Stimulated activated memory B cell treated with anti-CD40 and anti-IgM and Interleukin-4, amounts not matched to agents 10 μg/mL and 1 μg/mL and 100 μg/mL, for 72 hours (primary cell): ENCODE measurements at regions not wholly inside any gene's neighbourhood (a gene's known extent, or its start where the extent isn't known, plus 50 kb on each side); places are given as distances from the start of the nearest gene placed in this dataset.

Source experiments
- ATAC-seq: fragments of 150-1000 bp; cut with Tn5 transposase; 2 replicates; pipeline ENCODE4 v1.10.0; 2021
- H3K27ac Mint-ChIP-seq: one replicate; pipeline ENCODE4 v1.8.0; 2022; ENCODE audit warnings: mild to moderate bottlenecking, mixed read lengths
- H3K27me3 Mint-ChIP-seq: one replicate; pipeline ENCODE4 v1.8.0; 2022; ENCODE audit warnings: mixed read lengths
- H3K36me3 Mint-ChIP-seq: one replicate; pipeline ENCODE4 v1.8.0; 2022; ENCODE audit warnings: mixed read lengths
- H3K4me1 Mint-ChIP-seq: one replicate; pipeline ENCODE4 v1.8.0; 2022; ENCODE audit warnings: mixed read lengths
- H3K4me3 Mint-ChIP-seq: one replicate; pipeline ENCODE4 v1.8.0; 2022; ENCODE audit warnings: mild to moderate bottlenecking, moderate library complexity, mixed read lengths
- H3K9me3 Mint-ChIP-seq: one replicate; pipeline ENCODE4 v1.8.0; 2022; ENCODE audit warnings: mixed read lengths

DNA sequence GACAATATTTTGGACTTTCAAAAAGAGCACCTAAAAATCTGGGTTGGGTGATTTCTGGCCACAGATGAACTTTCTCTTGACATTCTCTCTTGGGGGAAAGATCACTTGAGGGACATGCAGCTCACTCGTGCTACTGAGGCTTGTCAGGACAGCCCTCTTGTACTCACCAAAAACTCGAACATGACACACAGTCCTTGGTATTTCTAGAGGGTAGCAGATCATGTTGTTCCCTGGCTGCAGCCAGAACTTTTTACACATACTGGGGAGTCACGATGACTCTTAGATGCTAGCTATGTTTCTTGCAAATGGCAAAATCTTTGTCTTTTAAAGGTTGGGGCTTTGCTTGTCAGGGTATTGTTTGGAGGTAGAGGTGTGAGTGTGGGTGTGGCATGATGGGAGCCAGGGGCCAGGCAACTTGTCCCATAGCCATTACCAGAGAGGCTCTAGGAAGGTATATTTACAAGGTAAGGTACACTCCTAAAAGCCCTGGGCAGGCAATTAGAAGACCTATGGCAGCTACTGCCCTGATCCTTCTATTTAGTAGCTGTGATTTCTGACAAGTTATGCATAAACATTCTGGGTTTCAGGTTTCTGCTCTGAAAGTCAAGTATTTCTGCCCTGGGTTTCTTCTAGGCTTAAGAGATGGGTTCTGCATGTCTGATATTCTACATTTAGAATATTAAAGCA, 241.7 kb upstream of the TLL1 start:
- Mint-ChIP-seq H3K36me3 (no peaks in the 10 kb centered on the region), H3K27me3 (no peaks in the 10 kb centered on the region), H3K9me3 (peaks cover 2% of the 10 kb centered on the region), H3K4me3 (no peak overlapping the region), H3K27ac (no peak overlapping the region), H3K4me1 (no peaks in the 10 kb centered on the region)
- peak; percentile 31 for ATAC-seq

GRCh38 chr4:165631912-165632311, 241.1 kb upstream of the TLL1 start:
- no peaks in the 10 kb centered on the region for H3K36me3 Mint-ChIP-seq
- H3K9me3 Mint-ChIP-seq = no peaks in the 10 kb centered on the region
- H3K4me3 Mint-ChIP-seq = no peak overlapping the region
- no peak overlapping the region for H3K27ac Mint-ChIP-seq
- no peaks in the 10 kb centered on the region for H3K27me3 Mint-ChIP-seq
- H3K4me1 Mint-ChIP-seq = no peaks in the 10 kb centered on the region
- no peak for ATAC-seq

GRCh38 chr4:165634766-165635165, 238.3 kb upstream of the TLL1 start:
- H3K9me3 Mint-ChIP-seq = no peaks in the 10 kb centered on the region
- H3K27me3 Mint-ChIP-seq = no peaks in the 10 kb centered on the region
- no peaks in the 10 kb centered on the region for H3K4me1 Mint-ChIP-seq
- H3K27ac Mint-ChIP-seq = no peak overlapping the region
- H3K36me3 Mint-ChIP-seq = no peaks in the 10 kb centered on the region
- no peak for ATAC-seq
- no peak overlapping the region for H3K4me3 Mint-ChIP-seq

DNA sequence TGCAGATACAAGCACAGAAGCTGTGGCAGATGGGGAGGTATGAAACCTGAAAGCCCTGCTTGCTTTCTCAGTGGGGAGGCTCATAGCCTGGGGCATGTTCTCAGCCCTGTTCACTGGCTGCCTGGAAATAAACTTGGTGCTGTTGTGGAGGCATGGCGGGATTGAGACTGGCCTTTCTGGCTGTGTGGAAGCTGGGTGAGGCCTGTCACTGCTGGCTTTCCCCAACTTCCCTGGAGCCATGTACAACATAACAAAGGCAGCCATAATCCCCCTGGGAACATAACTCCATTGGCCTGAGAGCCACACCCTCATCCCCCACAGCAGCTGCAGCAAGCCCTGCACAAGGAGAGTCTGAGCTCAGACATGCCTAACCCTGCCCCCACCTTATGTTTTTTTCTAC, 237.7 kb upstream of the TLL1 start:
- H3K4me3 Mint-ChIP-seq = no peak overlapping the region
- no peak for ATAC-seq
- no peaks in the 10 kb centered on the region for H3K27me3 Mint-ChIP-seq
- no peaks in the 10 kb centered on the region for H3K4me1 Mint-ChIP-seq
- no peaks in the 10 kb centered on the region for H3K36me3 Mint-ChIP-seq
- no peaks in the 10 kb centered on the region for H3K9me3 Mint-ChIP-seq
- H3K27ac Mint-ChIP-seq = no peak overlapping the region

- Mint-ChIP-seq H3K27me3 (no peaks in the 10 kb centered on the region), H3K9me3 (no peaks in the 10 kb centered on the region), H3K36me3 (no peaks in the 10 kb centered on the region), H3K4me1 (no peaks in the 10 kb centered on the region), H3K4me3 (no peak overlapping the region), H3K27ac (no peak overlapping the region)
- peak; percentile 34 for ATAC-seq
These were observed 237.1 kb upstream of the TLL1 start for GRCh38 chr4:165635951-165636350.

DNA sequence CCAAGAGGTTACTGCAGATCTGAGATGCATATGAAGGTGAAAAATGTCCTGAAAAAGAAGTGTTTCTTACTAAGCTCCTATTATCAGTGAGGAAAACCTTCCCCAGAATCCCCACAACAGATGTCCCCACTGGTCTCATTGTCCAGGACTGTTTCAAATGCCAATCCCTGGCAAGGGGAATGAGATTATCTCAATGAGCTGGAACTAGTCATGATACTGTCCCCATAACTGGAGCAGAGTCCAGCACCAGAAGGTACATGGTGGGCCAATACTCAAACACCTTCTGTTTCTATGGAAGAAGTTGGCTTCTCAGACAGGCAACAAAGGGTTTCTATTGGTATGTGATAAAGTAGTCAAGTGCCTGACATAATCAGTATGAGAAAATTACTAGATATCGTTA, 221.1 kb upstream of the TLL1 start:
- no peak overlapping the region for H3K27ac Mint-ChIP-seq
- H3K36me3 Mint-ChIP-seq = no peaks in the 10 kb centered on the region
- H3K9me3 Mint-ChIP-seq = peaks cover 4% of the 10 kb centered on the region
- no peak overlapping the region for H3K4me3 Mint-ChIP-seq
- H3K27me3 Mint-ChIP-seq = no peaks in the 10 kb centered on the region
- H3K4me1 Mint-ChIP-seq = no peaks in the 10 kb centered on the region
- ATAC-seq = no peak

- Mint-ChIP-seq H3K4me1 (no peaks in the 10 kb centered on the region), H3K27me3 (no peaks in the 10 kb centered on the region), H3K27ac (no peak overlapping the region), H3K9me3 (peaks cover 4% of the 10 kb centered on the region), H3K4me3 (no peak overlapping the region), H3K36me3 (no peaks in the 10 kb centered on the region)
- no peak for ATAC-seq
These were observed 218.5 kb upstream of the TLL1 start for GRCh38 chr4:165654556-165654955.

DNA sequence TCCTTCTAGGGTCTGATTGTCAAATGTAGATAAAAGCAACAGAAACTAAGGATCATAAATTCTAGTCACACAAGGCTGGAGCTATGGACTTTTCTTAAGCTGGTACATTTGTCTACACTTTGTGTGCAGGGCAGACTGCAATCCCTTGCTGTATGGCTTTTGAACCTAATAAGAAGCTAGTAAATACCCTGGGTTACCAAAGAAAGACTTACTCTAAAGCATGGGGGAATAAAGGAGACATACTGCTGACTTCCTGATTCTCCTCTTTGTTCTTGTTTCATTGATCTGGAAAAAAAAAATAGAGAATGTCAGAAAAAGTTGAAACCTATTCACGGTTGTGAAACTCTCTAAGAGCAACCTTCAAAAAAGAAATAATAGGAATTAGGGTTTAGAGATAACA, 216.6 kb upstream of the TLL1 start:
- Mint-ChIP-seq H3K4me3 (no peak overlapping the region), H3K27ac (no peak overlapping the region), H3K9me3 (peaks cover 4% of the 10 kb centered on the region), H3K36me3 (no peaks in the 10 kb centered on the region), H3K4me1 (no peaks in the 10 kb centered on the region), H3K27me3 (no peaks in the 10 kb centered on the region)
- no peak for ATAC-seq

- Mint-ChIP-seq H3K27ac (no peak overlapping the region), H3K36me3 (no peaks in the 10 kb centered on the region), H3K9me3 (peaks cover 4% of the 10 kb centered on the region), H3K4me1 (no peaks in the 10 kb centered on the region), H3K27me3 (no peaks in the 10 kb centered on the region), H3K4me3 (no peak overlapping the region)
- no peak for ATAC-seq
These were observed 216.1 kb upstream of the TLL1 start for GRCh38 chr4:165656829-165657490.

GRCh38 chr4:165662341-165662740, 210.7 kb upstream of the TLL1 start:
- no peak overlapping the region for H3K27ac Mint-ChIP-seq
- ATAC-seq = no peak
- H3K36me3 Mint-ChIP-seq = no peaks in the 10 kb centered on the region
- H3K9me3 Mint-ChIP-seq = no peaks in the 10 kb centered on the region
- H3K4me3 Mint-ChIP-seq = no peak overlapping the region
- H3K4me1 Mint-ChIP-seq = no peaks in the 10 kb centered on the region
- no peaks in the 10 kb centered on the region for H3K27me3 Mint-ChIP-seq

GRCh38 chr4:165663411-165663810, 209.6 kb upstream of the TLL1 start:
- Mint-ChIP-seq H3K36me3 (no peaks in the 10 kb centered on the region), H3K27ac (no peak overlapping the region), H3K4me1 (no peaks in the 10 kb centered on the region), H3K27me3 (no peaks in the 10 kb centered on the region), H3K4me3 (no peak overlapping the region), H3K9me3 (no peaks in the 10 kb centered on the region)
- no peak for ATAC-seq

DNA sequence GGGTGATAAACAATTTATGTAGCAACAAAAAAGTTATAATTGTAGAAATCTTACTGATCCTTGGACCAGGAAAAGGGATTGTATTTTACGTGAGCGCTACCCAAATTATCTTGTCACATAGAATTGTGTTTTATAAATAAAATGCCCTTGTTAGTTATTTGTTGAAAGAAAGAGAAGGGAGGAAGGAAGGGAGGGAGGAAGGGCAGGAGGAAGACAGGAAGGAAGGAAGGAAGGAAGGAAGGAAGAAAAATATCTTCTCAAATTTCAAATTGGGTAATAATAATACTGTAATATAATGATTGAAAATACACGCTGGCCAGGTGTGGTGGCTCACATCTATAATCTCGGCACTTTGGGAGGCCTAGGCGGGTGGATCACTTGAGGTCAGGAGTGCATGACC, 206.2 kb upstream of the TLL1 start:
- Mint-ChIP-seq H3K4me1 (no peaks in the 10 kb centered on the region), H3K27ac (no peak overlapping the region), H3K9me3 (no peaks in the 10 kb centered on the region), H3K27me3 (no peaks in the 10 kb centered on the region), H3K36me3 (no peaks in the 10 kb centered on the region), H3K4me3 (no peak overlapping the region)
- ATAC-seq = no peak

DNA sequence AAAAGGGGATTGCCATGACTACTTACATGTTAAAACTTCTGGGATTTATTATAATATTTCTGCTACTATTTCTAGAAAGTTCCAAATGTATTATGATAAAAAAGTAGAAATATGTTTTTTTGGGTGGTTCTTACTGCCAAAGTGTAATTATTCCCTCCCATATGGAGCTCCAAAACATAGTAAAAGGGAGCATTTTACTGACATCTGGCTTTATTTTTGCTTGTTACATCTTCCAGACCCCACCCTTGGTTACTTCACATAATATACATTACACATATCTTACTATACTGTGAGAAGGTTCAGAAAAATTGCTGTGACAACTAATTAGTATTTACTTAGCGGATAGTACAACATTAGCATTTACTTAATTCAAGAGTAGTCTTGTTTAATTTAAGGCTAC, 205.1 kb upstream of the TLL1 start:
- no peak for ATAC-seq
- H3K27me3 Mint-ChIP-seq = no peaks in the 10 kb centered on the region

GRCh38 chr4:165668694-165669093, 204.3 kb upstream of the TLL1 start:
- H3K4me3 Mint-ChIP-seq = no peak overlapping the region
- no peaks in the 10 kb centered on the region for H3K4me1 Mint-ChIP-seq
- H3K36me3 Mint-ChIP-seq = no peaks in the 10 kb centered on the region
- H3K27me3 Mint-ChIP-seq = no peaks in the 10 kb centered on the region
- H3K9me3 Mint-ChIP-seq = no peaks in the 10 kb centered on the region
- no peak overlapping the region for H3K27ac Mint-ChIP-seq
- no peak for ATAC-seq

More for the DNA sequence above, 205.1 kb upstream of the TLL1 start:
- H3K4me3 Mint-ChIP-seq = no peak overlapping the region
- H3K9me3 Mint-ChIP-seq = no peaks in the 10 kb centered on the region
- no peak overlapping the region for H3K27ac Mint-ChIP-seq
- H3K4me1 Mint-ChIP-seq = no peaks in the 10 kb centered on the region
- no peaks in the 10 kb centered on the region for H3K36me3 Mint-ChIP-seq

GRCh38 chr4:165677081-165677480, 196.0 kb upstream of the TLL1 start:
- no peaks in the 10 kb centered on the region for H3K4me1 Mint-ChIP-seq
- no peaks in the 10 kb centered on the region for H3K9me3 Mint-ChIP-seq
- H3K4me3 Mint-ChIP-seq = no peak overlapping the region
- no peak for ATAC-seq
- no peak overlapping the region for H3K27ac Mint-ChIP-seq
- no peaks in the 10 kb centered on the region for H3K36me3 Mint-ChIP-seq
- no peaks in the 10 kb centered on the region for H3K27me3 Mint-ChIP-seq

- no peaks in the 10 kb centered on the region for H3K27me3 Mint-ChIP-seq
- no peak overlapping the region for H3K27ac Mint-ChIP-seq
- no peak overlapping the region for H3K4me3 Mint-ChIP-seq
- no peaks in the 10 kb centered on the region for H3K4me1 Mint-ChIP-seq
- no peaks in the 10 kb centered on the region for H3K36me3 Mint-ChIP-seq
- ATAC-seq = no peak
- no peaks in the 10 kb centered on the region for H3K9me3 Mint-ChIP-seq
These were observed 194.7 kb upstream of the TLL1 start for GRCh38 chr4:165678236-165678935.
